ENCODE measurements at regions not wholly inside any gene's neighbourhood (a gene's known extent, or its start where the extent isn't known, plus 50 kb on each side); places are given as distances from the start of the nearest gene placed in this dataset.
"Not testable (repeated sequence)": the region's sequence is repeated elsewhere in the genome, so short reads cannot be mapped to it uniquely, and the experiment has no call there.

DNA sequence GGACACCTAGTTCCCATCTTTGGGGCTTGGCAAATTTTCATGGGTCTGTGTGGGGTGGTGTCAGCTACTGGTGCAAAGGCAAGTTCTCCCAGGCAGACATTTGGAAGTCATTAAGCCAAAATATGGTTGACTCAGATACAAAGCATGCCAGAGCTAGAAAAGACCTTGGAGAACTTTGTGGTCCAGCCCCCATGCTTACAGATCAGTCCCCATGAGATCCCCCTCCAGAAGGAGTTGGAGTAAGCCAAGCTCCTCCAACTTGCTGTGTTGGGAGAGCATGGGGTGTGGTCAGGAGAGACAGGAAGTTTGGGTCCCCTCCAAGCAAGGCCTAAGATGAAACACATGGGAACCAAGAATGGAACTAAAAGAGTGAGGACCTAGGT lies 224.5 kb downstream of the CYP26B1 start:
- H3K27me3 Mint-ChIP-seq = peaks cover 5% of the 10 kb centered on the region
- peaks cover 5% of the 10 kb centered on the region for H3K9me3 Mint-ChIP-seq (ENCODE audit: low read depth)
- no peaks in the 10 kb centered on the region for H3K4me1 Mint-ChIP-seq (ENCODE audit: low read depth)
- no peaks in the 10 kb centered on the region for H3K36me3 Mint-ChIP-seq
- H3K27ac Mint-ChIP-seq = no peak overlapping the region
- H3K4me3 Mint-ChIP-seq = no peak overlapping the region

DNA sequence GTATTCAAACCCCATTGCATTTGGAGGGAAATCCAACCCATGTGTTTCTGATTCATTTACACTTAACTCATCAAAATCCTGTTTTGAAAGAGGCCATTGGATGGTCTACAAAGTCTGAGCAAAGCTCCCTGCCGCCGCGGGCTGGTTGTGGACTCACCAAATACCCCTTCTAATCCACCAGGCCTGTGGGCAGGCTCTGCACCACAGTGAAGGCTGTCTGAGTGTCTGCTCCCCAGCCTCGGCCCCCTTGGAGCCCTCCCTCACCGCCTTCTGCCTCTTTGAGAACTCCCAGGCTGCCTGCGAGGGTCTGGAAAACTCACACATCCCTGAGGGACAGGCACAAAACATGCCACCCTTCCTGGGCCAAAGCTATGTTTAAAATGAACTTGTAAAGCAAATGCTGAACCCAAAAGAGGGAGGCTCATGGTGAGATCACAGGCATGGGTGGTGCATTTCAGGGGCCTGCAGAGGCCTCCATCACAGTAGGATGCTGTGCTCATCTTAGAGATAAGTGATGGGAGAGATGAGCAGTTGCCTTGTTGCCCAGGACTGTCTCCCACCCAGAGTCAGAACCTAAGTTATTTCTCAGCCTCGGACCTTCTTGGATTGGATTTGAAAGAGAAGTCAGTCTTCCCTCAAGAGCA lies 225.0 kb downstream of the CYP26B1 start:
- Mint-ChIP-seq H3K36me3 (no peaks in the 10 kb centered on the region), H3K4me3 (no peak overlapping the region), H3K9me3 (ENCODE audit: low read depth) (peaks cover 6% of the 10 kb centered on the region), H3K27me3 (peaks cover 7% of the 10 kb centered on the region), H3K4me1 (ENCODE audit: low read depth) (no peaks in the 10 kb centered on the region), H3K27ac (no peak overlapping the region)

DNA sequence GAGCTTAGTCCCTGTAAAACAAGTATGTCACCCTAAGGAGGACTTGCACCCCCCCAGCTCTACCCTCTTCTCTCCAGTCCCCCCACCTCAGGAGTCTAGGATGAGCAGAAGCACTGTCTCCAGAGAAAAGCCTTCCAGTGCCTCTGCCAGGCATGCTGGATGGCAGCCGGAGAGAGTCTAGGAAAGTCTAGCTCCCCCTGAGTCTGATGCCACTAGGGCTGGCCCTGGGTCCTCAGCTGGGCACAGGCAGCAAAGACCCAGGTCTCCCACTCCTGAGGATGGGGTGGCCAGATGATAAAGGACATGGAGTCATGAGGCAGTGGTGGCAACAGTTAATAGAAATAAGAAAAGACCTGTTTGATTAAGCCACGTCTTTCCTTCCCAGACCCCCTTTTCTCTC lies 225.6 kb downstream of the CYP26B1 start:
- H3K36me3 Mint-ChIP-seq = no peaks in the 10 kb centered on the region
- H3K9me3 Mint-ChIP-seq (ENCODE audit: low read depth) = peaks cover 6% of the 10 kb centered on the region
- no peaks in the 10 kb centered on the region for H3K4me1 Mint-ChIP-seq (ENCODE audit: low read depth)
- peaks cover 8% of the 10 kb centered on the region for H3K27me3 Mint-ChIP-seq
- no peak overlapping the region for H3K27ac Mint-ChIP-seq
- H3K4me3 Mint-ChIP-seq = no peak overlapping the region

DNA sequence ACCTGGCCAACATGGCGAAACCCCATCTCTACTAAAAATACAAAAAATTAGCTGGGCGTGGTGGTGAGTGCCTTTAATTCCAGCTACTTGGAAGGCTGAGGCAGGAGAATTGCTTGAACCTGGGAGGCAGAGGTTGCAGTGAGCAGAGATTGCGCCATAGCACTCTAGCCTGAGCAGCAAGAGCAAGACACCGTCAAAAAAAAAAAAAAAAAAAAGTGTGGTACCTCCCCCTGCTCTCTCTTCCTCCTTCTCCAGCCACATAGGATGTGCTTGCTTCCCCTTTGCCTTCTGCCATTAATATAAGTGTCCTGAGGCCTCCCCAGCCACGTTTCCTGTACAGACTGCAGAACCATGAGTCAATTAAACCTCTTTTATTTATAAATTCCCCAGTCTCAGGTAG lies 226.8 kb downstream of the CYP26B1 start:
- H3K36me3 Mint-ChIP-seq; H3K4me3 Mint-ChIP-seq; H3K9me3 Mint-ChIP-seq (ENCODE audit: low read depth); H3K4me1 Mint-ChIP-seq (ENCODE audit: low read depth); H3K27ac Mint-ChIP-seq: not testable (repeated sequence)
- H3K27me3 Mint-ChIP-seq = peaks cover 12% of the 10 kb centered on the region

DNA sequence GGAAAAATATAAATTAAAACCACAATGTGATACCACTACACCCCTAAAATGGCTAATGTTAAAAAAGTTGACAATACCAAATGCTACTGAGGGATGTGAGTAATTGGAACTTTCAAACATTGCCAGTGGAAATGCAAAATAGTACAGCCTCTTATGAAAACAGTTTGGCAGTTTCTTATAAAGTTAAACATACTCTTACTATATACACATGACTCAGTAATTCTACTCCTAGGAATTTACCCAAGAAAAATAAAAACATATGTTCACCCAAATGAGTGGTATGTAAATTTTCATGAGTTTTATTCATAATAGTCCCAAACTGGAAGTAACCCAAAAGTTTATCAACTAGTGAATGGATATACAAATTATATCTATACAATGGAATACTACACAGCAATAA lies 228.0 kb downstream of the CYP26B1 start:
- Mint-ChIP-seq H3K4me3 (no peak overlapping the region), H3K9me3 (ENCODE audit: low read depth) (peaks cover 6% of the 10 kb centered on the region), H3K4me1 (ENCODE audit: low read depth) (no peaks in the 10 kb centered on the region), H3K36me3 (no peaks in the 10 kb centered on the region), H3K27ac (no peak overlapping the region), H3K27me3 (peaks cover 12% of the 10 kb centered on the region)

DNA sequence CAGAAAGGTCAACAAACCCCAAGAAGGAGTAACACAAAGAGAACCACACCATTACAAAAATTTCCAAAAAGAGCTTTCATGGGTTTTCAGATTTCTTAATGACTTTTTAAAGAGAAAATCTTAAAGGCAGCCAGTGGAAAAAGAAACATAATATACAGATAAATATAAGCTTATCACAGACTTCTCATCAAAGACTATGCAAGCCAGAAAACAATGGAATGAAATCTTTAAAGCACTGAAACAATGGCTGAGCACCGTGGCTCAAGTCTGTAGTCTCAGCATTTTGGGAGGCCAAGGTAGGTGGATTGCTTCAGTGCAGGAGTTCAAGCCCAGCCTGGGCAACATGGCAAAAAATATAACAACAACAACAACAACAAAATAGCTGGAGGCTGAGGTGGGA lies 237.4 kb downstream of the CYP26B1 start:
- Mint-ChIP-seq H3K9me3 (ENCODE audit: low read depth) (peaks cover 12% of the 10 kb centered on the region), H3K36me3 (no peaks in the 10 kb centered on the region), H3K27ac (no peak overlapping the region), H3K4me3 (no peak overlapping the region), H3K27me3 (peaks cover 13% of the 10 kb centered on the region), H3K4me1 (ENCODE audit: low read depth) (no peaks in the 10 kb centered on the region)

DNA sequence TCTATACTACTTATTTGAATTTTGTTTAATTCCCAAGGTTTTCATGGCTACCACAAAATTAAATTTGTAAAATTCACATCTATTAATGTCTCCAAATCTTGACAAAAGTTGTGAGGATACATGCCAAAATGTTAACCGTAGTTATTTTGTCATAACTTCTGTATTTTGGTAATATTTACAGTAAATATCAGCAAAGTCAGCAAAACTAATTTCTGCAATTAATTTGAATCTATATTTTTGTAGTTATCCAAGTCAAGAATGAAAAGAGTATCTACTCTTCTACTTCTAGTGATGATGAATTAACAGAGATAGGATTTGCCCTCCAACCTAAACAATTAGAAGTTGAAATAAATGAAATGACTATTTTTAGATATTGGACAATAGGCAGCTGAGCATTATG lies 238.9 kb downstream of the CYP26B1 start:
- peaks cover 12% of the 10 kb centered on the region for H3K9me3 Mint-ChIP-seq (ENCODE audit: low read depth)
- H3K36me3 Mint-ChIP-seq = no peaks in the 10 kb centered on the region
- H3K27ac Mint-ChIP-seq = no peak overlapping the region
- H3K4me3 Mint-ChIP-seq = no peak overlapping the region
- no peaks in the 10 kb centered on the region for H3K4me1 Mint-ChIP-seq (ENCODE audit: low read depth)
- H3K27me3 Mint-ChIP-seq = peaks cover 17% of the 10 kb centered on the region

DNA sequence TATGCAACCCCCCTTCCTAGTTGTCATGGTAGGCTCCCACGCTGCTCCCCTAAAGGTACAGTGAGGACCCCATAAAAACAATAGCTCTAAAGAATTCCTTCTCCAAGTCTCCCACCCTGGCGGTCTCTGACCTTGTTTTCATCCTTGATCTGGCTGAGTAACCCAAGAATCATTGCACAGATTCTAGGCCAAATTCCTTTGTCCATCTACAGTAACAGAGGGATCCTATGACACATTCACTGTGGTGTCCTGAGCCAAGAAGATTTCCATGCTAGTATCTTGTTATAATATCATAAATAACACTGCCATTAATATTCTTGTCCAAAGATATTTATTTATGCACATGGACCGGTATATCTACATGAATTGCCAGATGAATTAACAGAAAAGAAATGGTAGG lies 240.2 kb downstream of the CYP26B1 start:
- Mint-ChIP-seq H3K9me3 (ENCODE audit: low read depth) (peaks cover 12% of the 10 kb centered on the region), H3K27ac (no peak overlapping the region), H3K27me3 (peaks cover 17% of the 10 kb centered on the region), H3K4me3 (no peak overlapping the region), H3K36me3 (no peaks in the 10 kb centered on the region), H3K4me1 (ENCODE audit: low read depth) (no peaks in the 10 kb centered on the region)

DNA sequence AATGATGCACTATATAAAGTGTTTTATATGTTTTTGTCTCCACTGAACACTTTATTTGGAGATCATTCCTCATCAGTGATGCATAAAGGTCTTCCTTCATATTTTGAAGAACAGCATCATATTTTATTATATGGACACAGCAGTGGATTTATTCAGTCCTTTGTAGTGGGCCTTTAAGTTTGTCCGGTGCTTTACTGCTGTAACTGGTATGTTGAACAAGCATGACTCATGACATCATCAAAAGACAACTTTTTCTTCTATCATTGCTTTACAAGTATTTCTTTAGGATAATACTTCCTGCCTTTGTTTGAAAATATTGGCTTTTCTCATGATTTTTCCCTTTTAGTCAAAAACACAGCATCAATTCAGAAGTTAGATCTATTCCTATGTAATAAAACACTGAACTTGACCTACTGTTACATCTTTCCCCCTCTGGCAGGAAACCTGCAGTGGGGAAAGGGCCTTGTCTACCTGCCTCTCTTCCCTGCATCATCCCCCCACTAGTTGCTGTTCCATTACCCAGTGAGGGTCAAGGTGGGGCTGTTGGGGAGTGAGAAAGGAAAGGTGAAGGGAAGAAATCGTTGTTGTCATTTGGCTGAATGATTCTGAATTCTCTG lies 241.2 kb downstream of the CYP26B1 start:
- Mint-ChIP-seq H3K4me3 (no peak overlapping the region), H3K27ac (no peak overlapping the region), H3K27me3 (peaks cover 17% of the 10 kb centered on the region)

DNA sequence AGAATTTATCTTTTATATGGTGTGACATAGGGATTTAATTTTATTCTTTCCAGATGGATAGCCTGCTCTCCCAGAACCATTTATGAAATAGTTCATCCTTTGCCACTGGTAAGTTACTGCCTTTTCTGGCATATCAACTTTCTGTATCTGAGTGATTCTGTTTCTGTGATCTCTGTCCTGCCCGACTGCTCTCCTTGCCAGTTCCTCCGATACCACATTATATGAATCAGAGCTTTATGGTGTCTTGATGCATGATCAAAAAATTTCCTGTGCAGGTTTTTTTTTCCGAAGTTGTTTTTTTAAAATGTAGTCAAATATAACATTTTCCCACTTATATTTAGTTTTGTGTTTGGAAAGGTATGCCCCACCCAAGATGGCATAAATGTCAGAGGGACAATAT lies 242.5 kb downstream of the CYP26B1 start:
- Mint-ChIP-seq H3K4me3 (no peak overlapping the region), H3K9me3 (ENCODE audit: low read depth) (peaks cover 12% of the 10 kb centered on the region), H3K4me1 (ENCODE audit: low read depth) (no peaks in the 10 kb centered on the region), H3K27me3 (peaks cover 17% of the 10 kb centered on the region), H3K27ac (no peak overlapping the region), H3K36me3 (no peaks in the 10 kb centered on the region)

More for the DNA sequence above, 241.2 kb downstream of the CYP26B1 start:
- peaks cover 12% of the 10 kb centered on the region for H3K9me3 Mint-ChIP-seq (ENCODE audit: low read depth)
- no peaks in the 10 kb centered on the region for H3K4me1 Mint-ChIP-seq (ENCODE audit: low read depth)
- no peaks in the 10 kb centered on the region for H3K36me3 Mint-ChIP-seq

DNA sequence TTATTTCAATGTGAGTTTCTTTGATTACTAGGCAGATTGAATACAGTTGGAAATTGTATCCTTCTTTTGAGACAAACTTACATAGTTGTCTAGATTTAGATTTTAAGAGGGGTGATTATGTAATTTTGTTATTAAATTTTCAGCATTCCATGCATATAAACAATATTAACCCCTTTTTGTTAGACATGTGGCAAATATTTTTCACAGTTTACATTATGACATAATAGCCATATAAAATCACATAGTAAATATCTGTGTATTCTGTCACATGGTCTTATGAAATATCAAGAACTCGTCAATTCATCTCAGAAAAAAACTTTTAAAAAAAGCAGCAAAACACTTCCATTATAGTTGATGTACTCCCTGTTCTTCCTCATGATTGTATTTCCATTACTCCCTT lies 243.8 kb downstream of the CYP26B1 start:
- Mint-ChIP-seq H3K27me3 (peaks cover 14% of the 10 kb centered on the region), H3K4me1 (ENCODE audit: low read depth) (no peaks in the 10 kb centered on the region), H3K9me3 (ENCODE audit: low read depth) (no peaks in the 10 kb centered on the region), H3K4me3 (no peak overlapping the region), H3K27ac (no peak overlapping the region), H3K36me3 (no peaks in the 10 kb centered on the region)

DNA sequence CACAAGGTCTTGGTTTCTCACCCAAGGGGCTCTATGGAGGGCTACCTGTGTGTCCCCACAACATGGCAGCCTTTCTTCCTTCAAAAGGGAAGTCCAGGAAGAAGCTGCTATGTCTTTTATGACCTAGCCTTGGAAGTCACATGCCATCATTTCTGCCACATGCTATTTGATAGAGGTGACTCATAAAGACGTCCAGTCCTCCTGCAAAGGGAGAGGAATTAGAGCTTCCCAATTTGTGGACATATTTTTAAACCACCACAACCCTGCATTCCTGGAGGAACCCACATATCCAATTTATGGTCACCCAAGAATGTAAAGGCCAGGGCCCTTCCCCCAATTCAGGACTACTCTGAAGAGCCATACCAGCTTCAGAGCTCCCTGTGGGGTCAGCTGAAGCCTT lies 246.2 kb downstream of the CYP26B1 start:
- Mint-ChIP-seq H3K9me3 (ENCODE audit: low read depth) (no peaks in the 10 kb centered on the region), H3K36me3 (no peaks in the 10 kb centered on the region), H3K27ac (no peak overlapping the region), H3K4me3 (no peak overlapping the region), H3K4me1 (ENCODE audit: low read depth) (no peaks in the 10 kb centered on the region), H3K27me3 (peaks cover 9% of the 10 kb centered on the region)

DNA sequence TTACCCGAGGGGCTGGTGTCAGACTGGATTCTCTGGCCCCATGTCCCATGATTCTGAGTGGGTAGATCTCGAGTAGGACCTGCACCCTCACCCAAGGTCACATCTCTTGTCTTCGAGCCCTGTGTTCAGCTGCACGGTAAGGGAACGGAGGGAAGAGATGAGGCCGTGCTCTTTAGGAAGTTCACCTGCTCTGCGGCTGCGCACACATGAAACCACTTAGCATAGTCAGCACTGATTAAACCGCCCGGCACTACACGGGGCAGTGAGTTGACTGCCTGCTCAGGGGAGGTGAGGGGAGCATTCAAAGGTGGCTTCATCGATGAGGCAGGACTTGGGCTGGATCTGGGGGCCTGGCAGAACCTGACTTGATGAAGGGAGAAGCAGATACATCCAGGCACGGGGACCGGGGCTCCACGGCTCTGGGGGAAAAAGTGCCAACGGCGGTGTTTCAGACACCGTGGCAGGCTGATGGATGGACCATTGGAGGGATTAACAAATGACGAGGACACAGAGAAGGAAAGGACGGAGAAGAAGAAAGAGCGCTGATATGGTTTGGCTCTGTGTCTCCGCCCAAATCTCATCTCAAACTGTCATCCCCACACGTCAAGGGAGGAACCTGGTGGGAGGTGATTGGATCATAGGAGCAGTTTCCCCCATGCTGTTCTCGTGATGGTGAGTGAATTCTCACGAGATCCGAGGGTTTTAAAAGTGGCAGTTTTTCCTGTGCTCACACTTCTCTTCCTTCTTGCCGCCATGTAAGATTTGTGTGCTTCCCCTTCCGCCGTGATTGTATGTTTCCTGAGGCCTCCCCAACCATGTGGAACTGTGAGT lies 248.6 kb downstream of the CYP26B1 start:
- H3K27ac Mint-ChIP-seq = no peak overlapping the region
- peaks cover 5% of the 10 kb centered on the region for H3K27me3 Mint-ChIP-seq
- H3K4me3 Mint-ChIP-seq = no peak overlapping the region
- no peaks in the 10 kb centered on the region for H3K9me3 Mint-ChIP-seq (ENCODE audit: low read depth)
- H3K36me3 Mint-ChIP-seq = no peaks in the 10 kb centered on the region
- no peaks in the 10 kb centered on the region for H3K4me1 Mint-ChIP-seq (ENCODE audit: low read depth)

DNA sequence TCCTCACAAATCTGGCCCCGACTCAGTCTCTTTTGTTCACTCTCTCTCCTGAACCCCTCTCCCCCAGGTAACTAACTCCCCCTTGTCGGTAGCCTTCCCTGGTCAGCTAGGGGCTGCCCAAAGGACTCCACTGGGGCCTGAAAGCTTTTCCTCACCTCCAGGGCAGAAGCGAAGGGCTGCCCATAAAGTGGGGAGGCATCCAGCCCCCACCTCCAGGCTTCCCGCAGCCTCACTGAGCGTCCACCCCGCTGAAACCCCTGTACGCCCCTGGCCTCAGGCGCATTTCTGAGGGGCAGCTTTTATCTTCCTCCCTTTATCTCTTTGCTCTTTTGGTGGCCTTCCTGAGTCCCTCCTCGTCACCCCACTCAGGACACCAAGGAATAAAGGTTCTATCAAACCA lies 249.3 kb downstream of the CYP26B1 start:
- Mint-ChIP-seq H3K4me1 (ENCODE audit: low read depth) (no peaks in the 10 kb centered on the region), H3K36me3 (no peaks in the 10 kb centered on the region), H3K9me3 (ENCODE audit: low read depth) (no peaks in the 10 kb centered on the region), H3K27me3 (peaks cover 3% of the 10 kb centered on the region), H3K4me3 (no peak overlapping the region), H3K27ac (no peak overlapping the region)

DNA sequence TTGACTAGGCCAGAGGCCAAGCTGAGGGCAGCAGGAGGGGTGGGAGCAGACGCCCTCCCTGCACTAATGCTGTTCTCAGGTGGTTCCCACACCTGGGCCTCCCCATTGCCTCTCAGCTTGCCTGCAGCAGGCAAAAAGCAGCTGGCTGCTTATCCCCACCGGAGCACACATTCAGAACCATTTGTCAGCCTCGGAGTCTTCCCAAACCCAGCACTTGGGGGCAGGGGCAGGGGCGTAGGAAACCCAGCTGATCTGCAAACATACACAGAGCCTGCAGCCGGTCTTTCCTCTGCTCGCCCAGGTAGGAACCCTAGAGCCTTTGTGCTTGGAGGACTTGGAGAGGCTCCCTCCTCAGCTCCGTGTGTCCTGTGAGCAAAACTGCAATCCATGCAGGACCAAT lies 249.8 kb downstream of the CYP26B1 start:
- Mint-ChIP-seq H3K4me1 (ENCODE audit: low read depth) (no peaks in the 10 kb centered on the region), H3K27me3 (peaks cover 3% of the 10 kb centered on the region), H3K27ac (no peak overlapping the region), H3K9me3 (ENCODE audit: low read depth) (no peaks in the 10 kb centered on the region), H3K36me3 (no peaks in the 10 kb centered on the region), H3K4me3 (no peak overlapping the region)
